GM19043 (cell line): ENCODE measurements at regions not wholly inside any gene's neighbourhood (a gene's known extent, or its start where the extent isn't known, plus 50 kb on each side); places are given as distances from the start of the nearest gene placed in this dataset.
A peak's percentile ranks its signal among the peaks of the same experiment; 100 is the strongest.

Source experiments
- ATAC-seq: cut with Tn5 transposase; IDR thresholded peaks from one replicate; pipeline ENCODE4 v1.9.1; 2021; ENCODE audit warnings: low read depth; ENCODE audit not compliant: unreplicated experiment

GRCh38 chr3:156620901-156621300 lies 53.5 kb upstream of the TIPARP start:
- ATAC-seq: no peak

- ATAC-seq: no peak
These were observed 54.1 kb upstream of the TIPARP start for GRCh38 chr3:156620260-156620659.

DNA sequence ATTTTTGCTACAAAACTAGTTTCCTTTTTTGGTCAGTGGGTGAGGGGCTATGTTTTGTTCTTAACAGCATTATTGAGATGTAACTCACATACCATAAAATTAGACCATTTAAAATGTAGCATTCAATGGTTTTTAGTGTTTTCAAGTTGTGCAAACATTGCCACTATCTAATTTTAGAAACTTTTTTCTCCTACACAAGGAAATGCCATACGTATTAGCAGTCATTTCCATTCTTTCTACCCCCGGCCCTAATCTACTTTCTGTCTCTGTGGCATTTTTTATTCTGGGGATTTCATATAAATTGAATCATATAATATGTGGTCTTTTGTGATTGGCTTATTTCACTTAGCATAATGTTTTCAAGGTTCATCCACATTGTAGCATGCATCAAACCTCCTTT lies 55.0 kb upstream of the TIPARP start:
- no peak for ATAC-seq

DNA sequence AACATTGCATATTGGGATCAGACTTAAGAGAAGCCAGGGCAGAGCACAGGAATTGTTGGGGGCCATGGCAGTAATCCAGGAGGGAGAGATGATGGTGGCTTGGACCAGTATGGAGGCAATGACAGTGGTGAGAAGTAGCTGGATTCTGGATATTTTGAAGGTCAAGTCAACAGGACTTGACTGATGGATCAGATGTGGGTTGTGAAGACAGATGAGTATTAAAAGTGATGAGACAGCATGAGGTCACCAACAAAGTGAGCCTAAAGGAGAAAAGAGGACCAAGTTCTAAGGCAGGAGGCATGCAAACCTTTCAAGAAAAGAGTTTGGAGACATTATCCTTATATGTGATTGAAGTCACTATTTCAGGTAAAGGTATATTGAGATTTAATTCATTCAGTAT lies 56.6 kb upstream of the TIPARP start:
- no peak for ATAC-seq

- ATAC-seq: no peak
These were observed 57.2 kb upstream of the TIPARP start for GRCh38 chr3:156617145-156617544.

DNA sequence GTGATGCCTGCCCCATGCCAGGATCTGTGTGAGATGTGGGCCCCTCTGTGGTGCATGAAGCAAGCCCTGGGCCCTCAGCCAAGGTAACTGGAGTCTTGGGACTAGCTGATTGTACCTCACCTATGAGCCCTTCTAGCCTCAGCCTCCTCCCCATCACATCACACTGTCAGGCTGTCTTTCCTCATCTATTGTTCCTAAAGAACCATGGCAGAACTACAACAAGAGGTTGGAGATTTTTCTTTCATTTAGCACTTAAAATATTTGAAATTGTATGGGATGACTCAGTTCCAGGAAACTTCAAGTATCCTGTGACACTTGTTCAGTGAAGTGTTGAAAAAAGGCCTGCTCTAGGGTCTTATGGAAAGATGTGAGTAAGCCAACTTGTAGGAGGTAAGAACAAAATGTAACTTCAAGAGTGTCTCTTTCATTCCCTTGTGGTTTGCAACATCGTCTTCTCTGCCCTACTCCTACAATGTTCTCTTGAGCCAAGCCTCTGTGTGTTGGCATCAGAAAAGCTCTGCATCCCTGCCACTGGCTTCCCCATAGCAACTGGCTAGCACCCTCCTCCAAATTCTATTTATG lies 58.7 kb upstream of the TIPARP start:
- ATAC-seq: no peak

- ATAC-seq: no peak
These were observed 59.5 kb upstream of the TIPARP start for GRCh38 chr3:156614642-156615511.

DNA sequence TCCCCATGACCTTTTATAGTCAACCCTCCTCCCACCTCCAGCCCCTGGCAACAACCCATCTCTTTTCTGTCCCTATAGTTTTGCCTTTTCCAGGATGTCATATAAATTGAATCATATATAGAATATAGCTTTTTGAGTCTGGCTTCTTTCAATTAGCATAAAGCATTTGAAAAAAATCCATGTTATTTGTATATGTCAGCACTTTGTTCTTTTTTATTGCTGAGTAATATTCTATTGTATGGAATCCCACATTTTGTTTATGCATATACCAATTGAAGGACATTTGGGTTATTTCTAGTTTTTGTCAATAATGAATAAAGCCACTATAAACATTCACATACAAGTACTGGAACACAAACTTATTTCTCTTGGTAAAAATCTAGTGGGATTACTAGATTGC lies 58.0 kb upstream of the SSR3 start:
- ATAC-seq: no peak

DNA sequence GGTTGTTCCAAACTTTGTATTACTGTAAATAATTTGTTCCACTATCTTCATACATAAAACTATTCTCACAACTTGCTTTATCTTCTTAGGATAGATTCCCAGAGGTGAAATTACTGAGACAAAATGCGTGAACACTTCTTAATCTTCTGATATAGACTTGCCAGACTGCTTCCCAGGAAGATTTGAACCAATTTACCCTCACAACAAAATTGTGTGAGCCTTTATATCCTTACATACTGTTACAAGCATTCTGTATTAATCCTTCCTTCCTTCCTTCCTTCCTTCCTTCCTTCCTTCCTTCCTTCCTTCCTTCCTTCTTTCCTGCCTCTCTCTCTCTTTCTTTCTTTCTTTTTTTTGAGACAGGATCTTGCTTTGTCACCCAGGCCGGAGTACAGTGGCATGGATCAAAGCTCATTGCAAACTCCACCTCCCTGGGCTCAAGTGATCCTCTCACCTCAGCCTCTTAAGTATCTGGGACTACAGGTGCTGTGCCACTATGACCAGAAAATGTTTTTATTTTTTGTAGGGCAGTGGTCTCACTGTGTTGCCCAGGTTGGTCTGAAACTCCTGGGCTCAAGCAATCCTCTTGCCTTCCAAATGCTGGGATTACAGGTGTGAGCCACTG lies 57.1 kb upstream of the SSR3 start:
- ATAC-seq: no peak

DNA sequence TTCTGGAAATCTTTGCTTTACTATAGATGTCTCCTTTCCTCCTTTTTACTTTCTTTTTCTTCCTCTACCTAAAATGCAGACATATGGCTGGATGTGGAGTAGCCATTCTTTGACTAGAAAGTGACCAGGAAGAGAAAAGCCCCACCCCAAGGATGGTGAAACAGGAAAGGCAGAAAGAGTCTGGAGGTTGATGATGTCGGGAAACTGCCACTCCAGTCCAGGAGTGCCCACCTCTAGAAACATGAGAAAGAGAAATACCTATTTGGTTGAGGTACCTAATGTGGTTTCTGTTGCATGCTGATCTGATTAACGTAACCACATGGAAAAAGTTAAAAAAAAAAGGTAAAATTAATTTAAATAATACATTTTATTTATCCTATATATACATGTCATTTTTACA lies 55.2 kb upstream of the SSR3 start:
- no peak for ATAC-seq

- ATAC-seq: no peak
These were observed 54.6 kb upstream of the SSR3 start for GRCh38 chr3:156609546-156609945.

- ATAC-seq: no peak
These were observed 53.9 kb upstream of the SSR3 start for GRCh38 chr3:156608601-156609514.

DNA sequence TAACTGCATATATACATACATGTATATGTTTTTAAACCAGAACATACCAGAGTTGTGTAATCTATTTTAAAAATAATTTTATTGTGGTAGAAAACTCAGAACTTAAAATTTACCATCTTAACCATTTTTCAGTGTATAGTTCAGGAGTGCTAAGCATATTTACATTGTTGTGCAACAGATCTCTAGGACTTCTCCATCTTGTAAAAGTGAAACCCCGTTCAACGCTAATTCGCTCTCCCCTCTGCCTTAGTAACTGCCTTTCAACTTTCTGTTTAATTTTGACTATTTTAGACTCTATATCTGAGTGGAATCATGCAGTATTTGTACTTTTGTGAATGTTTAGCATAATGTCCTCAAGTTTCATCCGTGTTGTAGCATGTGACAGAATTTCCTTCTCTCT lies 51.8 kb upstream of the SSR3 start:
- peak; percentile 48 for ATAC-seq

- no peak for ATAC-seq
These were observed 51.0 kb upstream of the SSR3 start for GRCh38 chr3:156605686-156606605.

GRCh38 chr3:156604642-156605144 lies 49.8 kb upstream of the SSR3 start:
- ATAC-seq: no peak
